Kasumi-1 (cell line): ENCODE measurements at regions not wholly inside any gene's neighbourhood (a gene's known extent, or its start where the extent isn't known, plus 50 kb on each side); places are given as distances from the start of the nearest gene placed in this dataset.

Experiments
- DNase-seq, 2 experiments: peaks; one replicate each; lab custom pipeline; 2025; lab: John Stamatoyannopoulos, UW

- no peak for DNase-seq
Observed at GRCh38 chr7:25885057-25885576, 266.9 kb upstream of the NFE2L3 start.

- no peak for DNase-seq
Observed at GRCh38 chr7:25886387-25887240, 265.4 kb upstream of the NFE2L3 start.

- no peak for DNase-seq
Observed at GRCh38 chr7:25887266-25887665, 264.7 kb upstream of the NFE2L3 start.

DNA sequence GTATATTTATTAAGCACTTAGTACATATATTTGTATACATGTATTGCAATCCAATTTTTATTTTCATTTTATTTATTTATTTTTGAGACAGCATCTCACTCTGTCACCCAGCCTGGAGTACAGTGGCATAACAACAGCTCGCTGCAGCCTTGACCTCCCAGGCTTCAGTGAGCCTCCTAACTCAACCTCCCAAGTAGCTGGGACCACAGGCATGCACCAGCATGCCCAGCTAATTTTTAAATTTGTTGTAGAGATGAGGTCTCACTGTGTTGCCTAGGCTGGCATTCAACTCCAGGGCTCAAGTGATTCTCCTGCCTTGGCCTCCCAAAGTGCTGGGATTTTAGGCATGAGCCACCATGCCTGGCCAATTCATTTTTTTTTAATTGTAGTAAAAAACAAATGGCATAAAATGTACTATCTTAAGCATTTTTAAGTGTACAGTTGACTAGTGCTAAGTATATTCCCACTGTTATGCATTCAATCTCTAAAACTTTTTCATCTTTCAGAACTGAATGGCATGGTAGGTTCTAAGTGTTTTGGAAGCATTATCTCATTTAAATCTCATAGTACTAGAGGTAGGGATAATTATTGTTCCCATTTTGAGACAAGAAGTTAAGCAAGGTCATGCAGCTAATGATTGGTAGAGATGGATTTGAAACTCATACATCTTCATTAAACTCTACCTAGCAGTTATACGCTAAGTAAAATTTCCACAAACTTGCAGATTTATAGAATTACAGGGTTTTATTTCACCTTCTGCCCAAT is 264.0 kb upstream of the NFE2L3 start:
- no peak for DNase-seq

- no peak for DNase-seq
Observed at GRCh38 chr7:25889765-25890164, 262.2 kb upstream of the NFE2L3 start.

GRCh38 chr7:25891591-25891990 is 260.4 kb upstream of the NFE2L3 start:
- no peak for DNase-seq

DNA sequence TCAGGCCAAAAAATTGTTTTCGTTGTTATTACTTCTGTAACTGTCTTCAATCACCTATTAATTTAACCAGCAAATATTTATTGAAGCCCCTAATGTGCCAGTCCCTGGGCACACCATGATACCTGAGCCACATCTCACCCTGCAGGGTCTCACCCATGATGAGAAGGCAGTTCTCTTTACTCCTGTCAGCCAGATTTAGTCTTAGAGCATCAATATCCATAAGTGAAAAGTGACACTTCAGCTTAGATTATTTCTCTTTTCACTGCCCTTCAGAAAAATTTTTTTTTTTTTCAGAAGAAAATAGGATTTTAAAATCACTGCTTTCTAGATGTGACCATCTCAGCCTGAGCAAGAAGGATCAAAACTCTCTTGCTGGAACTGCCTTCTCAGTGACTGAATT is 258.6 kb upstream of the NFE2L3 start:
- DNase-seq = no peak

DNA sequence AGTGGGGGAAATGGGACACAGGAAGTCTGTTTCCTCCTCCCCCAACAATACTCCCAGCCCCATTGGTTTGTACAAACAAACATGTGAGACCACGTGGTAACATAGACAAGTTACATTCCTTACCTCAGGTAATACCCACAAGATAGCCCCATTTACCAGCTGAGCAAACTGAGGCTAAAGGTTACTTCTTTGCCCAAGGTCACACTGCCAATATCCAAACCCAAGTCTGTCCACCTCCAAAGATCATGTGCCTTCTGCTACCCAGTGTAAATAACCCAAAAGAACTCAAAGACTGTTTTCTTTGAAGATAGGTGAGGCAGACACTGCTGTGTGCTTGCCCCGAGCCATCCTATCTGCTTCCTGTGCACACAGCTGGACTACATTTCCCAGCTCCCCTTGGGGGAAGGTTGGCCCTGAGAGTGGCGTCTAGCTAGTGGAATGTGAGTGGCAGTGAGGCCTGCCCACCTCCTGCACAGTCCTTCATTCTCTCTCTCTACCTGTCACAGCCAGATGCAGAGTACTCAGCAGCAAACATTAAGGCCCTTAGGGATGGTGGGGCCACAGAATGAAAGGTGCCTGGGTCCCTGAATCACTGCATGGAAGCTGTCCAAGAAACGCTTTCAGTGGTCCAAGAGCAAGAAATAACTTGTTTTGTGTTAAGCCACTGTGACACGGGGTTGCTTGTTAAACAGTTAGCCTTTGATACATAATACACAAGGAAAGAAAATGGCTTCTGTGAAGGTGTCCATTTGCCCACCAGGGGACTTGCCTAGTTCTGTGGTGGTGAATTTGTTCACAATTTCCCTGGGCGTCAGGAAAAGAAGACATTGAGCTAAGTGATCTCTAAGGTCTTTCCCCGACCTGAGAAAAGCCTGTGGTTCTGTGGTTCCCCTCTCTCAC is 257.7 kb upstream of the NFE2L3 start:
- DNase-seq = peak; percentile 24 to 38

- DNase-seq = peak; percentile 95 to 96
Observed at GRCh38 chr7:25894902-25895791, 256.9 kb upstream of the NFE2L3 start.

DNA sequence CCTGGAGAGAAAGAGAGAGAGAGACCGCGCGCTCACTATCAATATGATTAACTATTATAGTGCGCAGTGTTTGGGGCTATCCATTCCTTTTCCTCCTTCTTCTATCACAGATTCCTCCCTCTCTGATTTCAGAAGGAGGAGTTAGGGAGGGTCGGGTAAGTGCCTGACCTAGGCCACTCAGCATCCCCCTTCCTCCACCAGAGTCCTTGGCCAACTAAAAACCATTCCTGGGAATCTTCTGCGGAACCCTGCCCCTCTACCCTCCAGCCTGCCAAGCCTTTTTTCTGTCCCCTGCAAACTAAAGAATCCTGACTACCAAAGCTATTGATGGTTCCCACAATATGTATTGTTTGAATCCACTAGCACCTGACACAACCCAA is 256.2 kb upstream of the NFE2L3 start:
- no peak for DNase-seq

GRCh38 chr7:25897261-25897782 is 254.7 kb upstream of the NFE2L3 start:
- peak; percentile 82 to 84 for DNase-seq

DNA sequence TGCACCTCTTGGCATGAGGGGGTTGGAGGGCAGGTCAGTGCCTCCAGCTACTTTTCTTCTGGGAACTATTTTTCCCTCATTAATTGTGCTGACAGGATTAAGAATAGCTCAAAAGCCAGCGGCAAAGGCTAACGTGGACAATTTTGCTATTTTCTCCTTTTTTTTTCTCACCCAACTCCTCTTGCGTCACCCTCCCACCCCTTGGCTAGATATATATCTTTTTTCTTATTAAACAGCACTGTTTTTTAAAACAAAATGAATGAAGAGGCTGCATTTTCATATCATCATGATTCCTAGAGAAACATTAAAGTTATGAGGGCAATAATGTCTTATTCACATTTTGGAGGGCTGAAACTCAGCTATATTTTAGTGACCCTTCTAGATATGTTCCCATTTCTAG is 251.8 kb upstream of the NFE2L3 start:
- DNase-seq = no peak

DNA sequence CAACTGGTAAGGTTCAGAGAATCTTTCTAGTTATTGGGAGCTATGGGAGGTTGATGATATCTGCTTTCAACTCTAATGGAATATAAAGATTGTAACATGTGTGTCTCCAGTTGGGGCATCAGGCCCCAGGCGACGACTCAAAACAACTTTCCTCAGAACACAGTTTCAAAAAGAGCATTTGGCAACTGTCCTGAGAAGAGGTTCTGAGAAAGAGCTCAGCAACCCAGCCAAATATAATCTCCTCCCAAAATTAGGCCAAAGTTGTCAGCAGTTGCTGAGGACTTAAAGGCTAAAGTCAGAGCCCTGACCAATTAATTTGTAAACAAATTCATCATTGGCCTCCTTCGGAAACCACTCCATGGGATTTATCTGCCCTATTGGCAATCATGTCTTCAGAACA is 251.1 kb upstream of the NFE2L3 start:
- no peak for DNase-seq

DNA sequence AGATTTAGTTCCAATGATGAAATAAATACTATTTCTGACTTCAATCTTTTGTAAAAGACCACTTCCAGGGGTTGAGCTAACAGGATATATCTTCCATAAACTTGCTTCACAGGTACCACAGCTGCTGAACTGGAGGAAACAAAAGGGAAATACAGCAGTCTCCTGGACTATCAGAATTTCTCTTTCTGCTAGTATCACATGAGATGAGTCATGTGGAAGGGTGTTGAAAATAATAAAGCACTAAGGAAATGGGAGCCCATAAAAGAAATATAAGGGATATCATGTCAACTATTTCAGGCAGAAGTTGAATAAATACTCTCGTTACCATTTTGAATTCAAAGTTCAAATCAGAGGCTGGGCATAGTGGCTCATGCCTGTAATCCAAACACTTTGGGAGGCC is 250.3 kb upstream of the NFE2L3 start:
- no peak for DNase-seq

- DNase-seq = no peak
Observed at GRCh38 chr7:25906003-25906402, 246.0 kb upstream of the NFE2L3 start.

DNA sequence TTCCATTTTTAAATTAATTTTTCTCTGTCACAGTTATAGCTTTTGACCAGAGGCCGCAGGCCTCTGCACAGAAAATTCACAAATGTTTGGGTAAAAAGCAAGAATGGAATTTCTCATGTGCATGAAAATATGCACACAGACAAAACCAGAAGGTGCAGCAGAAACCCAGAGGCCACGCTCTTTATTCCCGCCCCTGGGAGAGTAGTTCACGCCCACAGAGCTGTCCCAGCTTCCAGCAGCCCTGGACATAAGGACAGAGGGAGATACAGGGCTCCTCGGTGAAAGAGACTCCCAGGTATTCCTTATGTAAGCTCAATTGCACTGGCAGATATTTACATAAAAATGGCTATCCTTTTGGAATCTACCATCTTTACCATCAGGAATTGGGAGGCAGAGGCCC is 245.2 kb upstream of the NFE2L3 start:
- no peak for DNase-seq

DNA sequence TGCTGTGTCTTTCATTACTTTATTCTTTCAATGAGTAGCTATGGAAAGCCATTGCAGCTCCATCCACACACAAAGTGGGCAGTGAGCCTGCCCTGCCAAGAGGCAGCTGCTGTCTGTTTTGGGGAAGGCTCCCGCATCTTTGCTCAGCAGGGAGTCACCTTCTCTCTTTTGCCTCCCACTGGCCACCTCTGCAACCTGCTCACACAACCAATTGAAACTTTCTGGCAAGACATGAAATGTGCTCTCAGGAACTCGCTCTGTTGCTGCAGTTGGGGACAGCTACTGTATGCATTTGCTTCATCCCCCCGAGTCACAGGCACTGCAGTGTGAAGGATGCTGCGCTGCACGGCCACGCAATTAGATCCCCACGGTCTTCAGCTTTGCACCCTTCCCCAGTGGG is 244.8 kb upstream of the NFE2L3 start:
- no peak for DNase-seq

DNA sequence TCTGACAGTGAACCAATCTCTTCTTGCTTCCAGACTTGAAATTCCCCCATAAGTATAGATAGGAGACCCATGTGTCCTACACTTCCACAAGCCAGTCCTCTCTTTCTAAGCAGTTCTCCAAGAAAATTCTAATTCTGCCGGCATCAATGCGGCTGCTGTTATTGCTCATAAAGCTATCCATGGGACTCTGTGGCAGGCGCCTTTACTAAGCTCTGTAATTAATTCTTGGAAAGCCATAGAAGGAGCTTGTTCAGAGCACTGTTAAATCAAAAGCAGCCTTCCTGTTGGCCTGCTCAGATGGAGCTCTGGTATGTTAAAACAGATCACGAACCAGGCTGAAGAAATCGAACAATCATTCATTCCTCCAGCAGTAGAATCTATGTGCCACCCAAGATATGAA is 244.3 kb upstream of the NFE2L3 start:
- no peak for DNase-seq

GRCh38 chr7:25908154-25908949 is 243.6 kb upstream of the NFE2L3 start:
- no peak for DNase-seq
